Pulmonary artery endothelial cell (primary cell): ENCODE measurements at regions not wholly inside any gene's neighbourhood (a gene's known extent, or its start where the extent isn't known, plus 50 kb on each side); places are given as distances from the start of the nearest gene placed in this dataset.
"Not testable (repeated sequence)": the region's sequence is repeated elsewhere in the genome, so short reads cannot be mapped to it uniquely, and the experiment has no call there.

ENCODE experiments used
- DNase-seq: peaks from one replicate; pipeline ENCODE4 v3.0.0-alpha.2; 2011; ENCODE audit warnings: low read depth, low spot score

DNA sequence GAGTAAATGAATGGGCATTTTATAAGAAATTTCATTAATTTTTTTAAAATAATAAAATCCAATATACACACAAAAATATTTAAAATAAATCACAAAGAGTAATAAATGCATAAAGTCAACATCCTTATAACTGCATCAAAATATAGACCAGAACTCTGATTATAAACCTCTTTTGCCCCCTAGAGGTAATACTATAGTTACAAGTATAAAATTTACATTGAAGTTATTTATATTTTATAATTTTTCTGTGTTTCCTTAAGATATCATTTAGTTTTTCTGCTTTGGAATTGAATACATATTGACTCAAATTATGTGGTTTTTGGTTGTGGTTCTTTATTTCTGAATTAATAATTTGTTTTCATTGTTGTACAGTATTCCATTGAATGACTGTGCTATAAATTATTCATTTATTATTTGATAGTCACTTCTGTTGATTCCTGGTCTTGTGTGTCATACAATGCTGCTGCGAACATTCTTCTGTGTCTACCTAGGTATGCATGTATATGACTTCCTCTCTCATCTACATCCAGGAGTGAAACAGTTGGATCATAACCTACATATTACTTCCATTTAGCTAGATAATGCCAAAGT is 673.6 kb downstream of the IPMK start:
- no peak for DNase-seq

DNA sequence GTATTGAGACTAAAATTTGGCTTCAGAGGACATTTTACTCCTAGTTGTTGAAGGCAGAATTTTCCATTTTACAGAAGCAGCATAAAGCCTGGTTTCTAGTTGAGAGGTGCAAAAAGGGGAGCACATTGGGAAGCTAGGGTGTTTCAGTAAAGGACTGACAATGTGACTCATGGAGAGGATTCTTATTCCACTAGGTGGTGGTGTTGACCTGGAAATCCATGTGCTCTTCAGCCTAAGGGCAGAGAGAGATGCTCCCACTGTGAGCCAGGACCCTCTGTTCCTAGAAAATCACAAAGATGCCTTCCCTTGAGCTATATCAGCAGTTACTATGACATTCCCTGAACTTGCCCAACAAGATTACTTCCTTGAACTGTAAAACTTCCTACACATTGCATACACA is 687.8 kb downstream of the IPMK start:
- DNase-seq: no peak

DNA sequence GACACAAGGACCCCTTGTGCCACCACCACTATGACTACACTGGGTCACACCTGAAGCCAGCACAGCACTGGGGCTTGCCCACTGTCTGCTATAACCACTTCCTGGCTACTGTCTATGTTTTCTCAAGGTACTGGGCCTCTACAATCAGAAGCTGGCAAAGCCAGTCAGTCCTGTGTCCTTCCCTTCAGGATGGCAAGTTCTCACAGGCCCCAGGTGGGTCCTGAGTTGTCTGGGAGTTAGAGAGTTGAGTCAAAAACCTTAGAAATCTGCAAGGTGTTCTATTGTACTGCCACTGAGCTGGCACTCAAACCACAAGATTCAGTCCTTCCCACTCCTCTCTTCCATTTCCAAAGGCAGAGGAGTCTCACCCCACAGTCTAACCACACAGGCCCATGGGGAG is 705.5 kb downstream of the IPMK start:
- no peak for DNase-seq

DNA sequence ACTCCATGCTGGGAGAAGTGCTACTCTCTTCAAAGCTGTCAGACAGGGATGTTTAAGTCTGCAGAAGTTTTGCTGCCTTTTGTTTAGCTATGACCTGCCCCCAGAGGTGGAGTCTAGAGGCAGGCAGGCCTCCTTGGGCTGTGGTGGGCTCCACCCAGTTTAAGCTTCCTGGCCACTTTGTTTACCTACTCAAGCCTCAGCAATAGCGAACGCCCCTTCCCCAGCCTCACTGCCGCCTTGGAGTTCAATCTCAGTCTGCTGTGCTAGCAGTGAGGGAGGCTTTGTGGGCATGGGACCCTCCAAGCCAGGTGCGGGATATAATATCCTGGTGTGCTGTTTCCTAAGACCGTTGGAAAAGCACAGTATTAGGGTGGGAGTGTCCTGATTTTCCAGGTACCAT is 715.9 kb downstream of the IPMK start:
- DNase-seq: not testable (repeated sequence)

DNA sequence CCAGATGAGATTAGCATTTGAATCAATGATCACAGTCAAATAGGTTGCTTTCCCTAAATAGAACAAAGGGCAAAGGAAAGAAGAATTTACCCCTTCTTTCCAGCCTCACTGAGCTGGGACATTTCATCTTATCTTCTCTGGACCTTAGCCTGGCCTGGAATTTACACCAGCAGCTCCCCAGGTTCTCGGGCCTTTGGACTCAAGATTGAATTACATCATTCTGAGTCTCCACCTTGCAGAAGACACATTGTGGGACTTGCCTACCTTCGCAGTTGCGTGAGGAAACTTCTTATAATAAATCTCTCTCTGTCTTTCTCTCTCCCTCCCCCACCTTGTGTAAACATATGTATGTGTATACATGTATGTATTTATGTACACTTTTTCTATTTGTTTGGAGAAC is 732.4 kb downstream of the IPMK start:
- no peak for DNase-seq

DNA sequence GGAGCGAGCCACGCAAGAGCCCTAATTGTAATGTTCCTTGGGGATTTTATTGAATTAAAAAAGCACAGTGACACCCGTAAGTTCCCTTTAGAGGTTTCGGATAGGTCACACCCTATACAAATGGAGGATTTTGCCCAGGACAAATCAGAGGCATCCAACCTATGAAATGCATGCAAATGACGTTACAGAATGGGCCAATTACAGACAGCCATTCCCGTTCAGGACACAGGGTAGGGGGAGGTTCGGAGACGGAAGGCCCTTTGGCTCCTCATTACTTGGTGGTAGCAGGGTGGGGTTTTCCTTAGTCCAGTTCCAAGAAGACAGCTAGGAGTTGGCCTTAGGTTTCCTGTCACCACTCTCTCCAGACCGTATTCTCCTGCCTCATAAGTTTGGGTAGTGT is 754.1 kb downstream of the IPMK start:
- DNase-seq: no peak

DNA sequence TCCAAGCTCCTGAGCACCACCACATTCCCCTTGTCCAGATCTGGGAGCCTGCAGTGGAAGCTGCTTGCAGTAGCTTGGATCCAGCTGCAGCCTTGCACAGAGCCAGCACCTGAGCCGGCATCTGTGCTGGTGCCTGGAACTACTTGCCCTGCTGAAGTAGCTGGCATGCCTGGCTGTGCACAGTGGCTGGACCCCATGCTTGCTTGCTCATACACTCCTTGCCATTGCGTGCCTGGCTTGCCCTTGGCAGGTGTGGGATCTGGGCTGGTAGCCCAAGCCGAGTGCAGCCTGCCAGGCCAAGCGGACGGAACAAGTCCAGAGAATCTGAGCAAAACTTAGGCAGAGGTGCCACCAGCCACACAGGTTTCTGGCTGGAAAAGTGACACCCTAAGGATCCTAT is 759.9 kb downstream of the IPMK start:
- no peak for DNase-seq

DNA sequence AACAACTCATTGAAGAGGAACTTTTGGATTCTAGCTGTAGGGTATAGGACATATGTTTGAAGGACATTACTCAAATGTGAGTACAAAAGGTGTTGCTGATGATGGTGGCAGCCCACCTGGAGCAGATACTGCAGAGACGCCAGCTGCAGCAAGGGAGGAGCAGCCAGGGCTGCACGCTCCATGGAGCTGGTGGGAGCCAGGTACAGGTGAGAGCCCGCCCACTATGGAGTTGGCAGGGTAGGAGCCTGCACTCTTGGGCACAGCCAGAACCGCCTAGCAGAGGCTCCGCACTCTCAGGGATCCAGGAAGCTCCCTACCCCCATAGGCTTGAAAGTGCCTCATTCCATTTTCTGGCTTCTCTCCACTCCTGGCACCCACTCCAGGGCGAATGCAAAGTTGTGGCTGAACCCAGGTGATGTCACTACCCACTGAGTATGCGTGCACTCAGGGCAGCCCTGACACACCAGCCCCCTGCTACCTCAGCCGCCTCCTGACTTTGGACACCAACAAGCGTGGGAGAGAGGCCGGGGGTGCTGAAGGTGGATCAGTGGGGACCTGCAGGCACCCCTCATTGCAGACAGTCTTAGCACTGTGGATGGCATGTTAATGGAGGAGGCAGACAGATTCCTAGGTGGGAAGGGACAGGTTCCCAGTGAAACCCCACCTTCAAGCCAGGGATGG is 761.1 kb downstream of the IPMK start:
- no peak for DNase-seq

DNA sequence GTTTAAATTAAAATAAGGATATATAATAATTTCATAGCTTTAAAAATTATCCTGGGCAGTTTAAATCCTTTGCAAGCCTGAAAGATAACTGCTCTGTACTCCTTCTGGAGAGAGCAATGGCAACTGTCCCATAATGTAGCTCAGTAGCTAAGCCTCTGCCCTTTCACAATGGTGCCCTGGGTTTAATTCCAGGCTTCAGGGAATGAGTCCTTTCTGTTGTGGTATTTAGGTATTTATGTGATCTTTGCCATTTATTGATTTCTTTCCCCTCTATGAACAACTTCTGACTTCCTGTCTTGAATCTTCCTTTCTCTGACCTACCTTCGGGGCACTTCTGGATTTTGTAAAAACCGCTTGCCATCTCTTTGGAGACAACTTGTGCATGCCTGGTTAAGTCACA is 773.2 kb downstream of the IPMK start:
- no peak for DNase-seq

DNA sequence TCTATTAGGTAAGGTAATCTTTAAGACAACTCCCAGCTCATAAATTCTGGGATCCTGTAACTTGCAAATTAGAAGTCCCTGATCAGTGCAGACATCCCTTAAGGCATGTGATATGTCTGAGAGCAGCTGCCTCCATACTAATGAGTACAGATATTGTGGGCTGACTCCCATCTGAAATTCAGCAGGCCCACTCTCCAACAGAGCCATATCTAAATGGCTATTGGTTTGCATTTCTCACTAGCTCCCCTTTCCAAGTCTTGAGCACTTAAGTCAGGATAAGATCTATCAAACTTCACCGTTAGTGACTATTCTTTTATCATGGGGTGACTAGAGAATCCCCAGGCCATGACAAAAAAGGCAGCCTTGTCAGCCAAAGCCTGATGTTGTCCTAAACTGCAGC is 785.4 kb downstream of the IPMK start:
- DNase-seq: no peak

DNA sequence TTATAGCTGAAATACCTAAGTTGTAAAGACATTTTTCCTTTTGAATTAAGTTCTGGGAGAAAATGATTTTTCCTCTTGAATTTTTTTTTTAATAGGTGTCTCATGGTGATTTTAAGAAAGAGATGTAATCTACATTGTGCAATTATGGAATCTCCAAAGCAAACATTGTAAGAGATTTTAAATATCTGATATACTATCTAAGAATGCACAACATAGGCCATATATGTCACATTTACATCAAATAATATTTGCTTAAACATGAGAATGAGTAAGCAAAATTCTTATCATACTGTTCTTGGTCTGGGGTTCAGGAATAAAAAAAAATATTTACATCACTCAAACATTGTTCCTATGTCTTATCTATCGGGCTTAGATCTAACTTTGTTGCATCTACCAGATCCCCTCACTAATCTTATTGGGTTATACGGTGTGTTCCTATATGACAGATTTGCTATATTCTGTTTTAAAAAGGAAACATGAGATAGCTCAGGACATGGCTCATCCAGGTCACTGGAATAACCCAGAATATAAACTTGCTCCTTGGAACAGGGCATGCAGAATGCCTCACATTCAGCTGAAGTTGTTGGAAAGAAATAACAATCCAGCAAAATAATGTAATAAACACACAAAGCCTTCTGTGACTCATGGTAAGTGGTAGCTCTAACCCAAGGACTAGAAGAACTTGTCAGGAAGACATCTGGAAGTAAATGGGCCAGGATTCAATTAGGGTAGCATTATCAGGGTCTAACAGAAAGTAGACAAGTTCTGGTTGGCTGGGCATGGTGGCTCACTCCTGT is 794.7 kb downstream of the IPMK start:
- no peak for DNase-seq

DNA sequence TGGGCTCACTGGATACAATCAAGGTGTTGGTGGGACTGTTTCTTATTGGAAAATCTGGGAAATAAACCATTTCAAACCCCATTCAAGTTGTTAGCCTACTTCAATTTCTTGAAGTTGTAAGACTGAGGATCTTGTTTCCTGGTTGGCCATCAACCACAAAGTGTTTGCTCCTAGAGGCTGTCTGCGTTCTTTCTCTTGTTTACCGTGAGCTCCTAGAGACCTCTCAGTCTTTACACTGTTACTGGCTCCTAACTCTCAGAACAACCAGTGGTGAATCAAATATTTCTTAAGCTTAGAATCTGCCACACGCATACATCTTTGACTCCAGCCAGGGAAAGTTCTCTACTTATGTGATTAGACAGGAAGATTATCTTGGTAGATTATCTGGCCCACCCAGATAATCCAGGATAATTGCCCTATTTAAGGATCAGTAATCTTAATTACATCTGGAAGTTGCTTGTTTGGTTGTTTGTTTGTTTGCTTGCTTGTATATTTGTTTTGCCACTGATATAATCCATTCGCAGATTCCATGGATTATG is 798.7 kb downstream of the IPMK start:
- no peak for DNase-seq

DNA sequence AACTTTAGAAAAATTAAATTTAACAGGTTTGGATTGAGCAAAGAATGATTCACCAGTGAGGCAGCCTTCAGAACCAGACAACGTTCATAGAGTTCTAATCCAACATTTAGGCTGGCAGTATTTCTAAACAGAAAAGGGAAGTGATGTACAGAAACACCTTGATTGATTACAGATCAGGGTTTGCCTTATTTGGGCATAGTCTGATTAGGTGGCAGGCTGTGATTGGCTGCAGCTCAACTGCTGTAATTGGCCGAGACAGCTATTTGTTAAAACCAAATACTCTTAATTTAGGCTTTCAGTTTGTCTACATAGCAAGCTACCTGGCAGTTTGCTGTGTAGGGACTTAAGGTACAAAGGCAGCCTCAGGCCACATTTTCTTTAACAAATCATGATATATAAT is 802.5 kb downstream of the IPMK start:
- DNase-seq: no peak

DNA sequence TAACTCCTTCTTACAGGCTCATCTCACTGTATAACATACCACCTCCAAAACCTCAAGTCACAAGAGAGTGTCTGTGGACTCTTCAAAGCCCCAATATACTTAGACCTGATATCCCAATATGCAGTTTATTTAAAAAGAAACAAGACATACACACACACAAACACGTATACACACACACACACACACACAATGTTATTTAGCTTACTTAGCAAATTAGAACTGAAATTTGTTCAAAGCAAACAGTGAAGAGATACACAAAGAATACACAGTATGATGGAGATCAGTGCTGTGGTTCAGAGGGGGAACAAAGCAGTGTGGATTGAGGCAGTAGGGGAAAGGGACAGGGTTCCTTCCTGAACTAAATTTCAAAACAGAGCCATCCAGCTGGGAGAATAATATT is 807.2 kb downstream of the IPMK start:
- no peak for DNase-seq

DNA sequence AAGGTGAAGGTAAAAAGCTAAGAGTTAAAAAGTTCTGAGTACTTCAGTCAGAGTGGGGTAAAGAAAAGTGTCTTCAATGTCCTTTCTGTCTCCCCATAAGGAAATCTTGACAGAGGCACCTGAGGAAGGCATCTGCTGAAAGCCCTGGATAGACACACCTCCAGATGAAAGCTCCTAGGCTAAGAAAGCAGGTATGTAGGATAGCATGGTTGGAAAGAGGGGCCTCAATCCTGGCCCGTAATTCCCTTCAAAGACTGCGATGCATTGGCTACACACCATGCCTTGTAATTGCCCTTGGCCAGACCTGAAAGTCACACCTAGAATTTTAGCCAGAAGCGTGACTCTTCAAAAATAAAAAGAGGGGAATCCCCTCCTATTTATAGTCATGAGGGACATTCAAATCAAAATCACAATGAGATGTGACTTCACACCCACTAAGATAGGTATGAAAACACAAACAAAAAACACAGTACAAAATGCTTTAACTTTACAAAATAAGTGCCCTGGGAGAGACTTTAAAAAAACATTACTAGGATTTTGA is 809.7 kb downstream of the IPMK start:
- DNase-seq: no peak

DNA sequence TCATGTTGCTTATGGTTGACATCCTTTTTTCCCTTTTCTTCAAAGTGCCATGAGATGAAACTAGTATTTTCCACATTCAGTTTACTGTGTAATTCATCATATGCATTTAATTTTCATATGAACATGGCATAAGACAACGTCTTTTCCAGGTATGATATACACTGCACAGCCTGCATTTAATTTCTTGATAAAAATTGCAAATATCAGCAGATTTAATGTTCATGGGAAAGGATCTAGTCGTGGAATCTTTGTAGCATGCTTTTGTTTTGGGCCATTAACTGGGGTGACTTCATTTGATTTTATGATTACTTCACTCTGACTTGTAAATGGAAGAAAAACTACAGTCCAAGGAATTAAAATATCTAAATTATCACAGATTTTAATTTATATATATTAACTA is 837.3 kb downstream of the IPMK start:
- DNase-seq: no peak

DNA sequence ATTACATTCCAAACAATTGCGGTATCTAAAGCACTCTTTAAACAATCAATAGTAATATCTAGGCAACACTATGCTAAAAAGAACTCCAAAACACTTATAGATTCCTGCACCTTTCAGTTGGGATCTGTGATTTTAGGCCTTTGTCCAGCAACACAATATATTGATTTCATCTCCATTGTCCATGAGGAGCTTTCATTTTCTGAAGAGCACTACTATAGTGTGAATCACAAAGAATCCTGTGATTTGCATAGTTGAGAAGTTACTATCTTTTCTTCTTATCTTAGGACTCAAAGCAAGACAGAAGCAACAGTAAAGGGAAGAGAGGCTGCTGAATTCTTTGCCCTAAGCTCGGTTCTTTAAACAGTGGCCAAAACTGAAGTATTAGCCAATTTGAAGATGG is 846.8 kb downstream of the IPMK start:
- no peak for DNase-seq

DNA sequence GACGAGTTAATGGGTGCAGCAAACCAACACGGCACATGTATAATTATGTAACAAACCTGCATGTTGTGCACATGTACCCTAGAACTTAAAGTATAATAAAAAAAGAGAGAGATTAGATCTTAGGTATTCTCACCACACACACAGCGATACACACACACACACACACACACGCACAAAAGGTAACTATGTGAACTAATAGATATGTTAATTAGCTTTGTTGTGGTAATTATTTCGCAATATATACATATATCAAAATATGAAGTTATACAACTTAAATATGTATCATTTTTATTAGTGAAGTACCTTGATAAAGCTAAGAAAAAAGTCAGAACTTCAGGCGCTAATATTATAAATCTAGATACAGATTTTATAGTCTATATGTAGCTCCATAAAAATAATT is 849.2 kb downstream of the IPMK start:
- DNase-seq: no peak

DNA sequence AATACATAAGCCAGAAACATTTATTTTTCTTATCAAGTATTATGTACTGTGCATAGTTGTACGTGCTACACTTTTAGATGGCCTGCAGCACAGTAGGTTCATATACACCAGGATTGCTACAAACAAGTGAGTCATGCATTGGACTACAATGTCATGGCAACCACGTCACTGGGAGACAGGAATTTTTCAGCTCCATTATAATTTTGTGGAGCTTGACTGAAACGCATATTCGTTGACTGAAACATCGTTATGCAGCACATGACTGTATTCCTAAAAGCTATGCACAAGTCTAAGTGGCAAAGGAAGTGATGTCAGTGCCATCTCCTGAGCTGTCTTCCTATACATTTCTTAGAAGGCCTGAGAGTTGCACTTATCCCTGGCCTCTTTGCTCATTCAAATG is 871.8 kb downstream of the IPMK start:
- DNase-seq: no peak

DNA sequence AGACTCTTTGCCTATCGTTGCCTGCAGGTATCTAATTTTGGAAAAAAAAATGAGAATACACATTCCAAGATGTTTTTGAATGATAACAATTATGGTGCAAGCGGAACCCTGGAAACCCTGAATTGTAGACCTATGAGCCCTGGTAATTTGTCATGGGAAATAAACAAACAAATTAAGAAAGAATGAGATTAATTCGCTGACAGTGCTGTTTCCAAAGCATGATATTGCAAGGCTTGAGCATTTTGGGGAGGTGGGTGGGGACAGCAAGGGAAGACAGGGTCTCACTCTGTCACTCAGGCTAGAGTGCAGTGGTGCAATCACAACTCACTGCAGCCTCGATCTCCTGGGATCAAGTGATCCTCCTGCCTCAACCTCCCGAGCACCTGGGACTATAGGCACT is 900.3 kb downstream of the IPMK start:
- DNase-seq: no peak

DNA sequence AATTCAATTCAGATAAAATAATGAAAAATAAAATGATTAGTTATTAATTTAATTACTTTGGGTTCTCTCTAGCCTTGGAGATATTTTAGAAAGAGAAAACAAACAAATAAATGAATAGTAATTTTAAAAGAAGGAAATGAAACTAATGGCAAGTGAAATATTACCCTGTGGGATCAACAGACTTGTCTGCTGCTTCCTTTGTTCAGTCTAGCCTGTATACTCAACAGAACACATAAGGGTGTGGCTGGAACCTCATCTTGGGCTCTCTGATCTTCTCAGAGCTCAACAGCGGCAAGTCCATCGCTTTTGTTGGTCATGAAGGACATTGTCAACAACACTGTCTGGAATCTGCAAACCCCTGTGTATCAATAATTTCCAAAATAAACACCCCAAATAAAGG is 904.9 kb downstream of the IPMK start:
- DNase-seq: no peak

DNA sequence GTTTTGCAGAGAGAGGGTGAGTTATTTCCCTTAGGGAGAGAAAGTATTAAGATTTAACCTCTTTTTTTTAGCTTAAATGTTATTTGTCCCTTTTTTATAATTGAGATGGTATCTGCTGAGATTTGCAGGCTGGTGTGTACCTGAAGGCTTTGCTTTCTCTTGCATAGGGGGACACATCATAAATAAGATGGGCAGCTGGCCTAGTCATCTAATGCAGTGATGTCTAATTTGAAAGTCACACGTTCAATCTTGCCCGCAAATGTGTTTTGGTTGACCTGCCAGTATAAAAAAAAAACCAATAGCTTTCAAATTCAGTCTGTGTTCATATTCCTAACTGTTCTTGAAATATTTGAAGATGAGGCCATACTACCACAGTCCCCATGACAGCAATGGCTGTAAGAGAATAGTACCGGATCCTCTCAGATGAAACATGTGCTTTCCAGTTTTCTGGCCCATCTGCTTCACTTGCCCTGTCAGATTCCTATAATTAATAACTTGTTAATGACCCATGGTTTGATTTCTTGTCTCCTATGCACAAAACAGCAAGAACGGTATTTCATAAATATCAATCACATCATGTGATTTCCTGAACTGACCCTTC is 914.2 kb downstream of the IPMK start:
- DNase-seq: no peak
